ENCODE measurements at regions not wholly inside any gene's neighbourhood (a gene's known extent, or its start where the extent isn't known, plus 50 kb on each side); places are given as distances from the start of the nearest gene placed in this dataset.

DNA sequence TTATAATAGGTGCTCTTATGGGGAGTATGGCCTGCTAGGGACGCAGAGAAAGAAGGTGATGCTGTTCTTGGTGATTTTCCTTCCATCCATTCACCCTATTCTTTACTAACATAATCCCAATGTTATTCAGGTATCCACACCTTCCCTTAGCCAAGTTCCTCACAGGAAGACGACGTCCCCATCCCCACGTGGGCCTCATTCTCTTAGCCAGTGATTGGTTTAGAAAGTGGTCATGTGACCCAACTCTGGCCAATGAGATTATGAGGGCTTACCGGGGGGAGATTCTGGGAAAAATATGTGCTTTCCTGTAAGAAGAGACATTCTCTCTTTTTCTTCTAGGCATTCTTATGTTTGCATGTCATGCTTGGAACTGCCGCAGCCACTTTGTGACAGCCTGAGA lies 474.7 kb downstream of the HAPSTR1 start:
- Histone ChIP-seq H3K9me3 (ENCODE audit: control insufficient read depth, low read length) (no peaks in the 10 kb centered on the region), H3K27me3 (ENCODE audit: control insufficient read depth, insufficient read depth, low read length, poor library complexity, severe bottlenecking) (no peaks in the 10 kb centered on the region), H3K4me3 (ENCODE audit: insufficient read depth, low read depth, low read length) (no peak overlapping the region), H3K36me3 (ENCODE audit: control insufficient read depth, insufficient read depth, low read length) (no peaks in the 10 kb centered on the region), H3K4me1 (ENCODE audit: control insufficient read depth, insufficient read depth, low read length) (no peaks in the 10 kb centered on the region), H3K27ac (ENCODE audit: insufficient read depth, low read depth, low read length, poor library complexity, severe bottlenecking) (no peak overlapping the region)
- 93 to 94% methylated on average over 6 of the region's 6 CpGs for WGBS, 2 experiments

DNA sequence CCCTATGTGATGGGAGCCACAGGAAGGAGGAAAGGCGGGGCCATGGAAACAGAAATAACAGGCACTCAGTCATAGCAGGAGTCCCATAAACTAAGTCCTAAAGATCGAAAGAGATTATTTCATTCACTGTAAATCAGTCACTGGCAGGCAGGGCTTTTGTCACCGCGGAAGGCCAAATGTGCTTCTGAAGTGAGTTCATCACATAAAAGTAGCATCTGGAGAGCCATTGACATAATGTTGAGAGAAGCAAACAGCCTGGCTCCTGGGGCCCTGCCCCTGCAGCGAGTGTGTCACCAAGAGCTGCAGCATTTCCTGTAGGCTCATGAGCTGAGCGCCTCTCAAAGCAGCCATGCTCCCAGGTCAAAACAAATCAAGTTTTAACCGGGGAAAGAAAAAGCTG lies 476.2 kb downstream of the HAPSTR1 start:
- Histone ChIP-seq H3K4me3 (ENCODE audit: insufficient read depth, low read depth, low read length) (no peak overlapping the region), H3K4me1 (ENCODE audit: control insufficient read depth, insufficient read depth, low read length) (no peaks in the 10 kb centered on the region), H3K27ac (ENCODE audit: insufficient read depth, low read depth, low read length, poor library complexity, severe bottlenecking) (no peak overlapping the region), H3K9me3 (ENCODE audit: control insufficient read depth, low read length) (no peaks in the 10 kb centered on the region), H3K36me3 (ENCODE audit: control insufficient read depth, insufficient read depth, low read length) (no peaks in the 10 kb centered on the region), H3K27me3 (ENCODE audit: control insufficient read depth, insufficient read depth, low read length, poor library complexity, severe bottlenecking) (no peaks in the 10 kb centered on the region)
- WGBS, 2 experiments: 93 to 95% methylated on average over 7 of the region's 7 CpGs

DNA sequence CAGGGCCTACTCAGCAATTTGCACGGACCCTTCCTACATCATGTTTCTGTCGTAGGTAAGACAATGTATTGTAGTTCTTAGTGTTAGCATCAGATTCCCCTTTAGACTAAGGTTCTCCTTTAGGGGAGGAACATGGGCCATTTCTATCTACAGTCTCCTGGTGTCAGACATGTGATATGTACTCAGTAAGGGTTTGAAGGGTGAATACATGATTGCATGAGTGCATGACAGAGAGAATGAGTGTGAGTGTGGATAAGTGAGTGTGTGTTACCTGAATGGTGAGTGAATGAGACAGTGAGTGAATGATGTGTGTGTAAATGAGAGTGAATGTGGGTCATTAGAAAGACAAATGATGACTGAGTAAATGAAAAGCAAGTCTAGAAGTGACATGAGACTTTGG lies 476.8 kb downstream of the HAPSTR1 start:
- Histone ChIP-seq H3K27ac (ENCODE audit: insufficient read depth, low read depth, low read length, poor library complexity, severe bottlenecking) (no peak overlapping the region), H3K36me3 (ENCODE audit: control insufficient read depth, insufficient read depth, low read length) (no peaks in the 10 kb centered on the region), H3K4me1 (ENCODE audit: control insufficient read depth, insufficient read depth, low read length) (no peaks in the 10 kb centered on the region), H3K4me3 (ENCODE audit: insufficient read depth, low read depth, low read length) (no peak overlapping the region), H3K27me3 (ENCODE audit: control insufficient read depth, insufficient read depth, low read length, poor library complexity, severe bottlenecking) (no peaks in the 10 kb centered on the region), H3K9me3 (ENCODE audit: control insufficient read depth, low read length) (no peaks in the 10 kb centered on the region)
- WGBS, 2 experiments: 93 to 100% methylated on average over 2 of the region's 2 CpGs

DNA sequence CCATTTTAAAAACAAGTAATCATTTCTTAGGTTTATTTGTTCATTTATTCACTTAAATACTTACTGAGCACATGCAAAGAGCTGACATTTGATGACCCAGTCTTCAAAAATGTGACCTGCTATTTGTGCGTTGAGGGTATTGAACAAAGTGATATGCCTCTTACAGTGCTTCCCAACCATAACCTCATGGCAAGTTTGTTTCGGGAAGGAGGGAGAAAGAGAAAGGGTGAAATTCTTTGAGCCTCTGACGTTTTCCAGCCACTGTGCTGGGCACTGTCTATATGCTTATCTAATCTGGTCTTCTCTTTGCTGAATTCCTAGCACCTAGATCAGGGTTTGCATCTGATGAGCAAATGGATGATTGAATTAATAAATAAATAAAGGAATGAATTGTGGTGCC lies 479.1 kb downstream of the HAPSTR1 start:
- Histone ChIP-seq H3K4me3 (ENCODE audit: insufficient read depth, low read depth, low read length) (no peak overlapping the region), H3K36me3 (ENCODE audit: control insufficient read depth, insufficient read depth, low read length) (no peaks in the 10 kb centered on the region), H3K9me3 (ENCODE audit: control insufficient read depth, low read length) (no peaks in the 10 kb centered on the region), H3K27ac (ENCODE audit: insufficient read depth, low read depth, low read length, poor library complexity, severe bottlenecking) (no peak overlapping the region), H3K27me3 (ENCODE audit: control insufficient read depth, insufficient read depth, low read length, poor library complexity, severe bottlenecking) (no peaks in the 10 kb centered on the region), H3K4me1 (ENCODE audit: control insufficient read depth, insufficient read depth, low read length) (no peaks in the 10 kb centered on the region)
- 79 to 91% methylated on average over 3 of the region's 3 CpGs for WGBS, 2 experiments

DNA sequence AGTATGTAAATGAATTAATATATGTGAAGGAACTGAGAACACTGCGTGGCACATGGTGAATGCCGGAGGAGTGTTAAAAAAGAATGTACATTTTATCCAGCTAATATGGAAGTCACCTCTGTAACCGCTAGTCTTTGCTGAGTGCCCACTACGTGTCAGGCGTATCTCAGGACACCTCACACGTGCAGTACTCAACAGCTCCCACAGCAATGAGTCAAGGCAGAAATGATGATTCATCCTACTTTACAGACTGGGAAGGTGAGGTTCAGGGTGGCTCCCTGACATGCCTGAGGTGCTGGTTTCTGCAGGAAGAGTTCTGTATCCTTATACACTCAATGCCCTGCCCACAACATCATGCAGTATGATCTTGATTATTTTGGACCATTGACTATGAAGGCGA lies 487.0 kb downstream of the HAPSTR1 start:
- no peaks in the 10 kb centered on the region for H3K27me3 ChIP-seq (ENCODE audit: control insufficient read depth, insufficient read depth, low read length, poor library complexity, severe bottlenecking)
- 94 to 95% methylated on average over 7 of the region's 7 CpGs for WGBS, 2 experiments
- no peak overlapping the region for H3K4me3 ChIP-seq (ENCODE audit: insufficient read depth, low read depth, low read length)
- H3K9me3 ChIP-seq (ENCODE audit: control insufficient read depth, low read length): no peaks in the 10 kb centered on the region
- H3K4me1 ChIP-seq (ENCODE audit: control insufficient read depth, insufficient read depth, low read length): no peaks in the 10 kb centered on the region
- no peak overlapping the region for H3K27ac ChIP-seq (ENCODE audit: insufficient read depth, low read depth, low read length, poor library complexity, severe bottlenecking)
- no peaks in the 10 kb centered on the region for H3K36me3 ChIP-seq (ENCODE audit: control insufficient read depth, insufficient read depth, low read length)

DNA sequence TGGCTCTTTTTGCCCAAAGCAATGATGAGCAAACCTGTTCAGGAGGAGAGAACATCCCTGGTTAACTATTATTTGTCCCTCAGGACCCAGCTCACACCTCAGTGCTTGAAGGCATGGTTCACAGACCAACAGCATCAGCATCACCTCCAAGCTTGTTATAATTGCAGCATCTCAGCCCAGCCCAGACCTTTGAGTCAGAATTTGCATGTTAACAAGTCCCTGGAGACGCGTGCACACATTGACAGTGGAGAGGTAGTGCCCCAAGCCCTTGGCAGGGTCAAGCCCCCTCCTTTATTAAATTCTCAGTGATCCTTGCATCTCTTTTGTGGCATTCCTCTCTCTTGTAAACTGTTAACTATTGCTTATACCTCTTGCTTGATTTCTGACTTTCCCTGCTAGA lies 488.6 kb downstream of the HAPSTR1 start:
- whole genome bisulfite sequencing, 2 experiments: 82 to 85% methylated on average over 2 of the region's 2 CpGs
- H3K27ac ChIP-seq (ENCODE audit: insufficient read depth, low read depth, low read length, poor library complexity, severe bottlenecking): no peak overlapping the region
- H3K4me1 ChIP-seq (ENCODE audit: control insufficient read depth, insufficient read depth, low read length): no peaks in the 10 kb centered on the region

DNA sequence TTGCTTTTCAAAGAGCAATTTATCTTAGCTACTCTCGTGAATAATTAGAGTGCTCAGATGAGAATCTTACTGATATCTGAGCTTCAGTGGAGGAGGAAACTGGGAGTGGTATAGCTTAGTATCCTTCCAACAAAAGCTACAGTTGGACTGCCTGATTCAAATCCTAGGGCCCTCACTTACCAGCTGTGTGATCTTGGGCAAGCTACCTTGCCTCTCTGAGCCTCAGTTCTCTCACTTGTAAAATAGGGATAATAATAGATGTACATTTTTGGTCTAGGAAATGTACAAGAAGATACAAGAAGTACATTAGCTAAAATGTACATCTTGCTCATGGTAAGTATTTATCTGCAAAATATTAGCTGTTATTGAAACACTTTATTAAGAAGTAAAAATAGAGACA lies 502.0 kb downstream of the HAPSTR1 start:
- no peaks in the 10 kb centered on the region for H3K36me3 ChIP-seq (ENCODE audit: control insufficient read depth, insufficient read depth, low read length)
- no peaks in the 10 kb centered on the region for H3K4me1 ChIP-seq (ENCODE audit: control insufficient read depth, insufficient read depth, low read length)
- H3K27me3 ChIP-seq (ENCODE audit: control insufficient read depth, insufficient read depth, low read length, poor library complexity, severe bottlenecking): no peaks in the 10 kb centered on the region
- H3K27ac ChIP-seq (ENCODE audit: insufficient read depth, low read depth, low read length, poor library complexity, severe bottlenecking): no peak overlapping the region
- peaks cover 2% of the 10 kb centered on the region for H3K9me3 ChIP-seq (ENCODE audit: control insufficient read depth, low read length)
- H3K4me3 ChIP-seq (ENCODE audit: insufficient read depth, low read depth, low read length): no peak overlapping the region
- WGBS, 2 experiments: 96 to 100% methylated on average over 1 of the region's 1 CpG

More for the DNA sequence above, 488.6 kb downstream of the HAPSTR1 start:
- H3K9me3 ChIP-seq (ENCODE audit: control insufficient read depth, low read length): no peaks in the 10 kb centered on the region
- no peak overlapping the region for H3K4me3 ChIP-seq (ENCODE audit: insufficient read depth, low read depth, low read length)
- no peaks in the 10 kb centered on the region for H3K27me3 ChIP-seq (ENCODE audit: control insufficient read depth, insufficient read depth, low read length, poor library complexity, severe bottlenecking)
- no peaks in the 10 kb centered on the region for H3K36me3 ChIP-seq (ENCODE audit: control insufficient read depth, insufficient read depth, low read length)

DNA sequence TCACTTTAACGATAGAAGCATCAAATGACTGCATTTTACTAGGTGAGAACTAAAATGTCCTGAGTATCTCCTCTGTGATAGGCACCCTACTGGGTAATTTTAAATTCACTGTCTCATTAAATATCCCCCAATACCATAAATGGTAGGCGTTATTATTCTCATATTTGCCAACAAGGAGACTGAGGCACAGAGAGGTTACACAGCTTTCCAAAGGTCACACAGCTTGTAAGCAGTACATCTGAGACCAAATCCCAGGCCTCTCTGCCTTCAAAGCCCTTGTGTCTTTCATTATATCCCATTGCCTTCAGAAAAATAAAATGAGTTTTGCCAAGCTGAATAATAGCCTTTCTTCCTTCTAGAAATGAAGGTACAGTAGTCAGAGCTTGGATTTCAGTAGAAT lies 502.6 kb downstream of the HAPSTR1 start:
- Histone ChIP-seq H3K4me3 (ENCODE audit: insufficient read depth, low read depth, low read length) (no peak overlapping the region), H3K27ac (ENCODE audit: insufficient read depth, low read depth, low read length, poor library complexity, severe bottlenecking) (no peak overlapping the region), H3K27me3 (ENCODE audit: control insufficient read depth, insufficient read depth, low read length, poor library complexity, severe bottlenecking) (no peaks in the 10 kb centered on the region), H3K36me3 (ENCODE audit: control insufficient read depth, insufficient read depth, low read length) (no peaks in the 10 kb centered on the region), H3K9me3 (ENCODE audit: control insufficient read depth, low read length) (peaks cover 2% of the 10 kb centered on the region), H3K4me1 (ENCODE audit: control insufficient read depth, insufficient read depth, low read length) (no peaks in the 10 kb centered on the region)
- 94 to 98% methylated on average over 2 of the region's 2 CpGs for whole genome bisulfite sequencing, 2 experiments

DNA sequence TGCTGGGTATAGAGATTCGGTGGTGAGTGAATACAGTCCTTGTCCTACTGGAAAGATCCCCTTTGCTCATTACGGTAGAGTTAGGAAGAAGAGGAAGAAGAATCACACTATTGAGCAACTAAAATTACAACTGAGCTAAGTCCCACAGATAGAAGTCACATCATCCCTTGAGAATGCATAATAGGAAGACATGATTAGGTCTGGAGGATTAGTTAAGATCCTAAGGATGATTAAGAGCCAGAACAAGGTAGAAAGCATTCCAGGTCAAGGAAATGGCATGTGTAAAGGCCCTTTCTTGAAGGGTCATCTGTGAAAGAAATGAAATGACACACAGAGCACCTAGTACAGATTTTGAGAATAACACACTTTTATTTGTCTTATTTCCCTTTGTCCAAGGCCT lies 503.5 kb downstream of the HAPSTR1 start:
- Histone ChIP-seq H3K36me3 (ENCODE audit: control insufficient read depth, insufficient read depth, low read length) (no peaks in the 10 kb centered on the region), H3K9me3 (ENCODE audit: control insufficient read depth, low read length) (peaks cover 2% of the 10 kb centered on the region), H3K4me1 (ENCODE audit: control insufficient read depth, insufficient read depth, low read length) (no peaks in the 10 kb centered on the region), H3K4me3 (ENCODE audit: insufficient read depth, low read depth, low read length) (no peak overlapping the region), H3K27me3 (ENCODE audit: control insufficient read depth, insufficient read depth, low read length, poor library complexity, severe bottlenecking) (no peaks in the 10 kb centered on the region), H3K27ac (ENCODE audit: insufficient read depth, low read depth, low read length, poor library complexity, severe bottlenecking) (no peak overlapping the region)
- 97 to 100% methylated on average over 1 to 2 of the region's 2 CpGs for WGBS, 2 experiments

DNA sequence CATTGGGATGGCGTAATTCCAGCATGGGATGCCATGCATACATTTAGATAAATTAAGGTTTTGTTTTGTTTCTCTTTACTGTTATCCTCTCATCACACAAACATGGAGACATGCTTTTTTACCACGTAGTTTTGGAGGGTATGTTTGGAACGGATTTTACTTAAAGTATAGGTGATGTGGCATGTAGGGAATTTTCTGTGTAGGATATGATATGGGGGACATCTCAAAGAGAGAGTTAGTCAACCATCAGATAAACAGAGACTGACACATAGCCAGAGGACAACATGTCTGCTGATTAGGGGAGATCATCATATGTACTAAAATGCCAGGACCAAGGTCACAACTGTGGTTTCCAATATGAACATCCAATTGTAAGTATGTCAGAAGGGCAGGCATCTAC lies 503.9 kb downstream of the HAPSTR1 start:
- peaks cover 2% of the 10 kb centered on the region for H3K9me3 ChIP-seq (ENCODE audit: control insufficient read depth, low read length)
- no peak overlapping the region for H3K4me3 ChIP-seq (ENCODE audit: insufficient read depth, low read depth, low read length)
- H3K27me3 ChIP-seq (ENCODE audit: control insufficient read depth, insufficient read depth, low read length, poor library complexity, severe bottlenecking): no peaks in the 10 kb centered on the region
- WGBS, 2 experiments: 89 to 99% methylated on average over 3 of the region's 3 CpGs
- H3K27ac ChIP-seq (ENCODE audit: insufficient read depth, low read depth, low read length, poor library complexity, severe bottlenecking): no peak overlapping the region
- H3K4me1 ChIP-seq (ENCODE audit: control insufficient read depth, insufficient read depth, low read length): no peaks in the 10 kb centered on the region
- H3K36me3 ChIP-seq (ENCODE audit: control insufficient read depth, insufficient read depth, low read length): no peaks in the 10 kb centered on the region

DNA sequence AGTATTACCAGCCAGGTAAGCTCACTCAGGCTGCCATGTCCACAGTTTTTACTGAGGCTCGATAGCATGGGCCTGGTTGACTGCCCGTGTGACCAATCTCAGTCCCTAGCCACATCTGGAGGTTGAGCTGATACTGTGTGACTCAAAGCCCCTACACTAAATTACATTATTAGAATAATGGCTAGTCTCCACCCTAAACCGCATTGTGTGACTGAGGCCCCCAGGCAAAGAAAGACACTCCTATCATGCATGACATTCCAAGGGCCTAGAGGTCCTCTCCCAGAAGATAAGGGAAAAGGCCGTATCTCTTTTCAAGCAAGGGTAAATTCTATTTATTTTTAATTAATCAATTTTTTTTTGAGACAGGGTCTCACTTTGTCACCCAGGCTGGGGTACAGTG lies 505.3 kb downstream of the HAPSTR1 start:
- 88 to 95% methylated on average over 3 to 4 of the region's 4 CpGs for WGBS, 2 experiments
- H3K9me3 ChIP-seq (ENCODE audit: control insufficient read depth, low read length): no peaks in the 10 kb centered on the region
- no peaks in the 10 kb centered on the region for H3K36me3 ChIP-seq (ENCODE audit: control insufficient read depth, insufficient read depth, low read length)
- no peaks in the 10 kb centered on the region for H3K4me1 ChIP-seq (ENCODE audit: control insufficient read depth, insufficient read depth, low read length)
- no peak overlapping the region for H3K27ac ChIP-seq (ENCODE audit: insufficient read depth, low read depth, low read length, poor library complexity, severe bottlenecking)
- H3K27me3 ChIP-seq (ENCODE audit: control insufficient read depth, insufficient read depth, low read length, poor library complexity, severe bottlenecking): no peaks in the 10 kb centered on the region
- no peak overlapping the region for H3K4me3 ChIP-seq (ENCODE audit: insufficient read depth, low read depth, low read length)

All from ectodermal cell (in vitro differentiated cells).